PC-3 (cell line): ENCODE measurements at regions not wholly inside any gene's neighbourhood (a gene's known extent, or its start where the extent isn't known, plus 50 kb on each side); places are given as distances from the start of the nearest gene placed in this dataset.

Source experiments
- EZH2 ChIP-seq: fragments of 300-600 bp; sonication (generic); IDR thresholded peaks from one replicate; pipeline ENCODE4 v1.6.1; 2017; ENCODE audit warnings: antibody characterized with exemption, mild to moderate bottlenecking, low read length; ENCODE audit not compliant: unreplicated experiment
- TF ChIP-seq, protein P1 (sequence below): fragments of 300-600 bp; sonication (generic); conservative IDR thresholded peaks from 2 replicates; pipeline ENCODE4 v1.5.1; 2017; ENCODE audit warnings: antibody characterized with exemption, low read depth, mild to moderate bottlenecking, low read length

DNA sequence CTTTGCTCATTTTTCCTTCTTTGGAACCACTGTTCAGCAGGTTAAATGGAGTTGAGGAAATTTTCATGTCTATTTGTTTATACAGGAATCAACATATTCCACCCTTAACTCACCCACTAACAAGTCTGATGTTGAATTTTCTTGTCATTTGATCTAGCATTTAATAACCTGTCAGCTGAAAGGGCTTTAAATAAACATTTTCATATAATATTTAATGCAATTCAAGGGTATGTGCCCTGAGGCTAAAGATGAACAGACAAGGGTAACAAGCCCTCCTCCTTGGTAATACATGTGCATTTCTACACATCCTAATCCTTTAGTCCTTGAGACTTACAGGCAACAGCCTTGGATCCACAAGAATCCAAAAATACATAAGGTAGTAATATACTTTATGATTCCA lies 435.0 kb upstream of the NR2F2 start:
- TF ChIP-seq, protein P1, sequence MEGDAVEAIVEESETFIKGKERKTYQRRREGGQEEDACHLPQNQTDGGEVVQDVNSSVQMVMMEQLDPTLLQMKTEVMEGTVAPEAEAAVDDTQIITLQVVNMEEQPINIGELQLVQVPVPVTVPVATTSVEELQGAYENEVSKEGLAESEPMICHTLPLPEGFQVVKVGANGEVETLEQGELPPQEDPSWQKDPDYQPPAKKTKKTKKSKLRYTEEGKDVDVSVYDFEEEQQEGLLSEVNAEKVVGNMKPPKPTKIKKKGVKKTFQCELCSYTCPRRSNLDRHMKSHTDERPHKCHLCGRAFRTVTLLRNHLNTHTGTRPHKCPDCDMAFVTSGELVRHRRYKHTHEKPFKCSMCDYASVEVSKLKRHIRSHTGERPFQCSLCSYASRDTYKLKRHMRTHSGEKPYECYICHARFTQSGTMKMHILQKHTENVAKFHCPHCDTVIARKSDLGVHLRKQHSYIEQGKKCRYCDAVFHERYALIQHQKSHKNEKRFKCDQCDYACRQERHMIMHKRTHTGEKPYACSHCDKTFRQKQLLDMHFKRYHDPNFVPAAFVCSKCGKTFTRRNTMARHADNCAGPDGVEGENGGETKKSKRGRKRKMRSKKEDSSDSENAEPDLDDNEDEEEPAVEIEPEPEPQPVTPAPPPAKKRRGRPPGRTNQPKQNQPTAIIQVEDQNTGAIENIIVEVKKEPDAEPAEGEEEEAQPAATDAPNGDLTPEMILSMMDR, result no peak
- TF ChIP-seq EZH2, result no peak
